Neuronal stem cell (in vitro differentiated cells): ENCODE measurements at regions not wholly inside any gene's neighbourhood (a gene's known extent, or its start where the extent isn't known, plus 50 kb on each side); places are given as distances from the start of the nearest gene placed in this dataset.

ENCODE experiments used
- DNase-seq: peaks from one replicate; pipeline ENCODE4 v3.0.0-alpha.2; 2013; ENCODE audit warnings: low spot score
- H2AFZ ChIP-seq: one replicate; pipeline ENCODE4 v1.6.1; 2013; ENCODE audit warnings: mild to moderate bottlenecking, low read length, inconsistent platforms
- H2AK5ac ChIP-seq: 2 replicates; pipeline ENCODE4 v1.6.1; 2013; ENCODE audit warnings: low read depth, mild to moderate bottlenecking, inconsistent platforms, low read length, moderate library complexity, mixed read lengths
- H2BK120ac ChIP-seq: 2 replicates; pipeline ENCODE4 v1.6.1; 2013; ENCODE audit warnings: low read depth, mild to moderate bottlenecking, inconsistent platforms, low read length, moderate library complexity, mixed read lengths
- H2BK12ac ChIP-seq: one replicate; pipeline ENCODE4 v1.6.1; 2013; ENCODE audit warnings: low read length, inconsistent platforms
- H2BK15ac ChIP-seq: 2 replicates; pipeline ENCODE4 v1.6.1; 2013; ENCODE audit warnings: mild to moderate bottlenecking, low read length, inconsistent platforms, mixed read lengths
- H2BK5ac ChIP-seq: one replicate; pipeline ENCODE4 v1.6.1; 2013; ENCODE audit warnings: inconsistent platforms, mild to moderate bottlenecking, low read length, moderate library complexity
- H3K14ac ChIP-seq: one replicate; pipeline ENCODE4 v1.6.1; 2013; ENCODE audit warnings: low read length, inconsistent platforms
- H3K18ac ChIP-seq: 2 replicates; pipeline ENCODE4 v1.6.1; 2013; ENCODE audit warnings: low read length, inconsistent platforms
- H3K23ac ChIP-seq: 2 replicates; pipeline ENCODE4 v1.6.1; 2013; ENCODE audit warnings: low read depth, mild to moderate bottlenecking, mixed read lengths, low read length, inconsistent platforms; ENCODE audit not compliant: poor library complexity
- H3K27ac ChIP-seq: replicated peaks from 3 replicates; pipeline ENCODE4 v1.5.1; 2013; ENCODE audit warnings: low read length, inconsistent platforms
- H3K27me3 ChIP-seq, 3 experiments: 2 replicates each; pipeline ENCODE4 v1.6.1; 2013; ENCODE audit warnings: low read length in 3 of 3, mild to moderate bottlenecking in 2 of 3, inconsistent platforms in 1 of 3, low read depth in 1 of 3, mixed read lengths in 1 of 3, moderate library complexity in 1 of 3; ENCODE audit not compliant: control insufficient read depth in 3 of 3, insufficient read depth in 3 of 3
- H3K36me3 ChIP-seq, 2 donors: replicated peaks in 1 of 2; 2 replicates each; pipeline ENCODE4 v1.6.1; 2013; ENCODE audit warnings: low read length in 2 of 2; ENCODE audit not compliant: control insufficient read depth in 2 of 2, insufficient read depth in 2 of 2
- H3K4ac ChIP-seq: 2 replicates; pipeline ENCODE4 v1.6.1; 2013; ENCODE audit warnings: inconsistent platforms, mild to moderate bottlenecking, low read length, moderate library complexity
- H3K4me1 ChIP-seq, 2 donors: 1 replicate in 1 of 2; 2 replicates in 1 of 2; pipeline ENCODE4 v1.6.1; 2013; ENCODE audit warnings: low read length in 2 of 2, low read depth in 1 of 2; ENCODE audit not compliant: control insufficient read depth in 2 of 2, insufficient read depth in 1 of 2
- H3K4me2 ChIP-seq: one replicate; pipeline ENCODE4 v1.6.1; 2013; ENCODE audit warnings: mild to moderate bottlenecking, low read length, inconsistent platforms; ENCODE audit not compliant: insufficient read depth, poor library complexity, severe bottlenecking
- H3K4me3 ChIP-seq, 2 donors: 2 replicates each; pipeline ENCODE4 v1.5.1; 2013; ENCODE audit warnings: low read length in 2 of 2, mild to moderate bottlenecking in 2 of 2, inconsistent platforms in 1 of 2, moderate library complexity in 1 of 2
- H3K79me1 ChIP-seq: one replicate; pipeline ENCODE4 v1.6.1; 2013; ENCODE audit warnings: low read depth, mild to moderate bottlenecking, inconsistent platforms, low read length, moderate library complexity
- H3K9ac ChIP-seq: one replicate; pipeline ENCODE4 v1.6.1; 2013; ENCODE audit warnings: mild to moderate bottlenecking, low read depth, low read length, inconsistent platforms; ENCODE audit not compliant: poor library complexity
- H3K9me3 ChIP-seq, 2 donors: replicated peaks in 1 of 2; 2 replicates each; pipeline versions ENCODE3 to v1.6.1; 2013; ENCODE audit warnings: low read length in 2 of 2, mild to moderate bottlenecking in 2 of 2, inconsistent platforms in 1 of 2, low read depth in 1 of 2, mixed read lengths in 1 of 2, moderate library complexity in 1 of 2; ENCODE audit not compliant: control insufficient read depth in 2 of 2, insufficient read depth in 1 of 2
- H4K8ac ChIP-seq: one replicate; pipeline ENCODE4 v1.6.1; 2013; ENCODE audit warnings: low read depth, mild to moderate bottlenecking, inconsistent platforms, low read length, moderate library complexity
- H4K91ac ChIP-seq: one replicate; pipeline ENCODE4 v1.6.1; 2013; ENCODE audit warnings: low read length, low read depth, mild to moderate bottlenecking, inconsistent platforms; ENCODE audit not compliant: poor library complexity
- WGBS, 2 donors: extraction: QIAGEN DNeasy Blood & Tissue Kit; methylation state at CpG; one replicate each; pipeline ENCODE4 v1.1.7; 2013; ENCODE audit warnings: missing lambda C conversion rate in 2 of 2, mixed read lengths in 1 of 2; ENCODE audit not compliant: insufficient read length in 2 of 2, insufficient replicate concordance in 1 of 2; ENCODE audit errors: extremely low coverage in 2 of 2; 5-methylcytosine and 5-hydroxymethylcytosine counted together

DNA sequence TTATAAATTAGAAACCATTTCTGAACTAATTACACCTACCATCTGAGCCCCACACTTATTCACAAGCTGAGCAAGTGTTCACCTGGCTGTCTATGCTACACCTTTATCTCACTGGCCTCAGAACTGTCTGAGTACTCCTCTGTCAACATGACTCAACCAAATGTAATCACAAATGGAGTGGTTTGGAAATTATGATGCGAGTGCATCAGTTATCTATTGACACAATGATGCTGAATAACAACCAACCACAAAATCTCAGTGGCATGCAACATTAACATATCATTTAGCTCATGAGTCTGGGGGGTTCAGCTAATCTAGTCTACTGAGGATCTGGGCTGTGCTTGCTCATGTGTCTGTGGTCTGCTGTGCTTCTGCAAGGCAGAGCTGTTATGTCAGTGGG is 184.2 kb upstream of the NXPH2 start:
- no peak overlapping the region for H3K9ac ChIP-seq
- no peak overlapping the region for H2BK5ac ChIP-seq
- no peaks in the 10 kb centered on the region for H3K79me1 ChIP-seq
- H4K91ac ChIP-seq: no peak overlapping the region
- H3K4ac ChIP-seq: no peak overlapping the region
- no peak overlapping the region for H2AFZ ChIP-seq
- H3K4me3 ChIP-seq: no peak overlapping the region
- no peak overlapping the region for H2BK120ac ChIP-seq
- H2BK15ac ChIP-seq: no peak overlapping the region
- H3K4me2 ChIP-seq: no peak overlapping the region
- H3K27me3 ChIP-seq: no peaks in the 10 kb centered on the region
- H3K18ac ChIP-seq: no peak overlapping the region
- H2AK5ac ChIP-seq: no peak overlapping the region
- H4K8ac ChIP-seq: no peak overlapping the region
- no peaks in the 10 kb centered on the region for H3K4me1 ChIP-seq
- H3K36me3 ChIP-seq: no peaks in the 10 kb centered on the region
- no CpG with 5 or more reads among the region's 1 CpG for WGBS, 2 donors
- no peak overlapping the region for H2BK12ac ChIP-seq
- no peak overlapping the region for H3K23ac ChIP-seq
- no peak for DNase-seq
- no peaks in the 10 kb centered on the region for H3K9me3 ChIP-seq
- H3K27ac ChIP-seq: no peak overlapping the region
- H3K14ac ChIP-seq: no peak overlapping the region

DNA sequence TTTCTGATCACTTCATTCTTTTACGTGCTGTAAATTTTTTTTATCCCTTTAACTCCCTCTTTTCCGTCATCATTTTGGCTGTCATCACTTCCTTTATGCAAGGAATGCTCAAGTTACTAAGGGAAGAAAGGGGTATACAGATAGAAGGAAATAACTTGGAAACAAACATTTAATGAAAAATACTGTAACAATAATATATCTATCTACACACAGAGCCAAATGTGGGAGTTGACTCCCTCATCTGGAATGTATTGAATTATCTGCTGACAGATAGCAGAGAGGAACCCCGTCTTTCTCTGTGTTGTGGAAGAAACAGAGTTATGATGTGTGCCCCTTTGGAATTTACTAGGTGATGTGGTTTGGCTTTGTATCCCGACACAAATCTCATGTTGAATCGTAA is 182.5 kb upstream of the NXPH2 start:
- Histone ChIP-seq H2BK120ac (no peak overlapping the region), H3K27ac (no peak overlapping the region), H2AK5ac (no peak overlapping the region), H3K4ac (no peak overlapping the region), H3K18ac (no peak overlapping the region), H2BK5ac (no peak overlapping the region), H3K4me3 (no peak overlapping the region), H3K9ac (no peak overlapping the region), H3K14ac (no peak overlapping the region), H2BK12ac (no peak overlapping the region), H3K79me1 (no peaks in the 10 kb centered on the region), H2BK15ac (no peak overlapping the region), H3K27me3 (no peaks in the 10 kb centered on the region), H3K4me2 (no peak overlapping the region), H4K91ac (no peak overlapping the region), H3K23ac (no peak overlapping the region), H3K9me3 (no peaks in the 10 kb centered on the region), H3K36me3 (no peaks in the 10 kb centered on the region), H2AFZ (no peak overlapping the region), H3K4me1 (no peaks in the 10 kb centered on the region), H4K8ac (no peak overlapping the region)
- no peak for DNase-seq
- no CpG with 5 or more reads among the region's 5 CpGs for WGBS, 2 donors

DNA sequence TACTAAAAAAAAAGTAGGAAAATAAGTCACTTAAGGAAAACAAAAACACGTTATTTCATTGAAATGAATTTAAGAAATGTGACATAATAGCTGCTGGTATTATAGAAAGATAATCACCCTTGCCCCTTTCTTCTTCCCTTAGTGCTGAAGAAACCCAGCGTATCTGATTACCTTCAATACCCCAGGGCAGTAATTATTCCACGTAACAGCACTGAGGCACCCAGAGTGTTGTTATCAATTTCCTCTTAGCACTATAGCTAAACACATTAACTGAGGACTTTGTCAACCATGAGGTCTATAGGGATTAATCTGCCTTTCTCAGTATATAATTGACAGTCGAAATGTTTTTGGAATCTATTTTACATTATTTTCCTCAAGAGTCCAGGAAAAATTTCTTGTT is 180.0 kb upstream of the NXPH2 start:
- Histone ChIP-seq H3K79me1 (no peaks in the 10 kb centered on the region), H3K36me3 (no peaks in the 10 kb centered on the region), H2BK120ac (no peak overlapping the region), H4K91ac (no peak overlapping the region), H2BK15ac (no peak overlapping the region), H2AFZ (no peak overlapping the region), H2AK5ac (no peak overlapping the region), H3K4me1 (no peaks in the 10 kb centered on the region), H3K27ac (no peak overlapping the region), H3K9me3 (no peaks in the 10 kb centered on the region), H3K18ac (no peak overlapping the region), H3K9ac (no peak overlapping the region), H3K4me2 (no peak overlapping the region), H2BK12ac (no peak overlapping the region), H3K4me3 (no peak overlapping the region), H3K23ac (no peak overlapping the region), H4K8ac (no peak overlapping the region), H3K14ac (no peak overlapping the region), H3K4ac (no peak overlapping the region), H2BK5ac (no peak overlapping the region), H3K27me3 (no peaks in the 10 kb centered on the region)
- DNase-seq: no peak
- WGBS, 2 donors: no CpG with 5 or more reads among the region's 4 CpGs

DNA sequence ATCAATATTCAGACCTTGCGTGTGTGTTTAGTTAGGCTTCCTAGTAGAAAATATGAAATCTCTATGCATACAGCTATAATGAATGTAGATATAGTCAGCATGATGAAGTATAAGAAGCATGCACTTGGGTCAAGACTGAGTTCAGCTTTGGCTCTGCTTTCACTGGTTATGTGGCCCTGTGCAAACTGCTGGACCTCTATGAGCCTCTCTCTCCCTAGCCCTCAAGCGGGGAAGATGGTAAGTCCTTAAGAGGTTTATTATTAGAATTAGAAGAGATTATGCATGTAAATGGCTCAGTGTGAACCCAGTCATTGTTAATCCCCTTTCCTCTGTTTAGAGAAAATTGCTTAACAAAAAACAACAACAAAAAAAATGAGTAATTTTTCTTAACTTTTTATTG is 178.8 kb upstream of the NXPH2 start:
- Histone ChIP-seq H3K4me2 (no peak overlapping the region), H3K27me3 (no peaks in the 10 kb centered on the region), H3K18ac (no peak overlapping the region), H2BK120ac (no peak overlapping the region), H3K4me3 (no peak overlapping the region), H3K9ac (no peak overlapping the region), H3K79me1 (no peaks in the 10 kb centered on the region), H3K4ac (no peak overlapping the region), H2AFZ (no peak overlapping the region), H3K36me3 (no peaks in the 10 kb centered on the region), H2BK15ac (no peak overlapping the region), H3K4me1 (no peaks in the 10 kb centered on the region), H3K9me3 (peaks cover 0 to 6% of the 10 kb centered on the region in 2 donors), H3K14ac (no peak overlapping the region), H2BK12ac (no peak overlapping the region), H4K91ac (no peak overlapping the region), H2BK5ac (no peak overlapping the region), H2AK5ac (no peak overlapping the region), H3K23ac (no peak overlapping the region), H4K8ac (no peak overlapping the region), H3K27ac (no peak overlapping the region)
- no CpG with 5 or more reads among the region's 2 CpGs for WGBS, 2 donors
- DNase-seq: no peak
